OCI-M1 (cell line): ENCODE measurements at regions not wholly inside any gene's neighbourhood (a gene's known extent, or its start where the extent isn't known, plus 50 kb on each side); places are given as distances from the start of the nearest gene placed in this dataset.

Experiments
- DNase-seq: peaks from one replicate; lab custom pipeline; 2025; lab: John Stamatoyannopoulos, UW

DNA sequence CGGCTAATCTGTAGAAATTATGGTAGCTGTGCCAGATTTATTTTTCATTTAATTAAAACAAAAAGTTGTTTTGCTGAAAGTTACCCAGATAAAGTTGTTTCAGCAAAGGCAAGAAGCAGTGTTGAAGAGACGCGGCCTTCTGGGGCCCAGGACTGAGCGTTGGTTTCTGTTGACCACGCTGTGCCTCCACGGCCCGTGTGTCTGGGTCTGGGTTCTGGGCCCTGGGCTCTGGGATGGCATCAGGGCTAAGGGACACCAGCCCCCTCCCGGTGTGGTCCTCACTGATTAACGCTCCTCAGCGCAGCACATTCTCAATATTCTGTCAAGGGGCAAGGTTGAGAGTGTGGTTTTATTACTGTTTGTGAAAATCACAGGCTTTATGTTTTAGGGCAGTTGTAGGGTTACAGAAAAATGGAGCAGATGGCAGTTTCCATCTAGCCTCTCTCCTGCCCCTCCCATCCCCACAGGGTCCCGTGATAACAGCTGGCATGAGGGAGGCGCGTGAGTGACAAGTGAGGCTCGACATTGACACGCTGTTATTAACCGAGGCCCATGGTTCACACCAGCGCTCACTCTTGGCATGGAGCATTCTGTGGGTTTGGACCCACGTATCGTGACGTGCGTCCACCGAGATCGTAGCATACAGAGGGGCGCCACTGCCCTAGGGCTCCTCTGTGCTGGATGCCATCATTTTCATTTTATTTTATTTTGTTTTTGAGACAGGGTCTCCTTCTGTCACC, 1231.4 kb downstream of the BRD1 start:
- DNase-seq: no peak

DNA sequence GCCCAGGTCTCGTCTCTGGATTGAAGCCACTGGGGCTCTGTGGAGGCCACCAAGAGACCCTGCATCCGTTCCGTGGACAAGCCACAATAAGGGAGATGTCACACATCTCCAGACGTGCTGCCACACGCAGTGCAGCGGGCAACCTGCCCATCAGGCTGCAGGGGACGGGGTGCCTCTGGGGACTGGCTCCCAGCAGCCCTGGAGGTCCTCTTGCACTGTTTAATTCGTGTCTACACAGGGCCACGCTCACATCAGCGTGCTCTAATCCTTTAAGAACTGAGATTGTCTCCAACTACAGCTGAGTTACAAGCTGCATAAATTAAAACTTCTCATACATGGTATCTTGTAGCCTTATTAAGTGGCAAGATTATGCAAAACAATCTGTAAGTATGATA, 1232.2 kb downstream of the BRD1 start:
- no peak for DNase-seq

DNA sequence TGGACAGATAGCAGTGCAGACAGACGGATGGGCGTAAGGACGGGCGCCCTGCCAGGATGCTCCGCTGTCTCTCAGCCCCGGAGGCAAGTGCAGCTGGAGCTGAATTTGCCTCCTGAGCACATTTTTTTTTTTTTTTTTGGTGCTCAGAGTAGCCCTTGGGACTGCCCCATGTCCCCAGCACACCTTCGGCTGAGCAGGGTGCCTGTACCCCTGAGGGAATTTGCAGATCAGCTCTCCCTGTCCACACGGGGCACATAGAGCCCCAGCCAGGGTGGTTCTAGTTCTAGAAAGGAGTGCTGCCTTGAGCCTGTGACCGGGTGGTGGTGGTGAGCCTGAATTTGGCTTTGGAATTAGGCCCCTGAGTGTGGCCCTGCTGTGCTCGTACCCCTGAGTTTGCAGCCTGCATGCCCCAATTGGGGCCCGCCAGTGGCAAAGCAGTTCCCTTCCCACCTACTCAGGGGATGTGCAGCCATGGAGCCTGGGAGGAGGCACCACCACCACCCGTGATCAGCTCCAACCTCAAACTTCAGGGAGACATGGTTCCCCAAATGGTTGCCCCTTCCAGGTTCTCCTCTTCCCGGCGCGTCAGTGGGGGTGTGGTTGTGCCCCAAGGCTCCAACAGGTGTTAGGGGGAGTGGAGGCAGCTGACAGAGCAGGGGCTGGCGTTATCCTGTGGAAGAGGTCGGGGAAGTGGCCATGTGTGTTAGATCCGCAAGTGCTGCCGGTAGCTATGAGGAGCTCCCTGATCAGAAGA, 1232.7 kb downstream of the BRD1 start:
- DNase-seq: no peak

DNA sequence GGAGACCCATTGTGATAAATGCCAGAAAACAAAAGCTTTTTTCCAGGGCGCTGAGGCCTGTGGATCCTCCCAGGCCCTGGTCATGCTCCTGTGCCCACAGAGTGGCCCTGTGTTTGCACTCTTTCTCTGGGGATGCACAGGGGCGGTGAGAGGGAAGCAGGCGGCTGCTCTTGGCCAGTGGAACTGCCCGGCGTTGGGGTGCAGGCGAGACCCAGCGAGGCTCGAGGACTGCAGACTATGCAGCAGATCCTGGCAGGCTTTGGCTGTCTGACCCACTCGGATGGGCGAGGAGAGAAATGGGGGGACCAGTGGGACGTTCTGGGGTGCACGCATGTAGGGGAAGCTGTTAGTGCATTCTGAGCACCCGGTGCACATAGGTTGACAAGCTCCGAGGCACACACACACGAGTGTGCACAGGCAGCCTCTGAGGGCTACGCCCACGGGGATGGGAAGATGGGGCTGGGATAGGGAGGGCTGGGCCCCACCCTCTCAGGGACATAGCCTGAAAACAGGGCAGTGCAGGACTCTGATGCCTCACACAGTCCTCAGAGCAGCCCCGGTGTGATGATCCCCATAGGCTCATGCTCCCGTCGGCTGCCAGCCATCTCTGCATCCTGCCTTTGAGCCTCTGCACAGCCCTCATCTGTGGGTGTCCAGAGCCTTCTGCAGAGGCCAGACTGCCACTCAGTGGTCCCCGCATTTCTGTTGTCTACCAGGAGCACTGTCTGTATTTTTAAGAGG, 1233.5 kb downstream of the BRD1 start:
- DNase-seq: no peak

DNA sequence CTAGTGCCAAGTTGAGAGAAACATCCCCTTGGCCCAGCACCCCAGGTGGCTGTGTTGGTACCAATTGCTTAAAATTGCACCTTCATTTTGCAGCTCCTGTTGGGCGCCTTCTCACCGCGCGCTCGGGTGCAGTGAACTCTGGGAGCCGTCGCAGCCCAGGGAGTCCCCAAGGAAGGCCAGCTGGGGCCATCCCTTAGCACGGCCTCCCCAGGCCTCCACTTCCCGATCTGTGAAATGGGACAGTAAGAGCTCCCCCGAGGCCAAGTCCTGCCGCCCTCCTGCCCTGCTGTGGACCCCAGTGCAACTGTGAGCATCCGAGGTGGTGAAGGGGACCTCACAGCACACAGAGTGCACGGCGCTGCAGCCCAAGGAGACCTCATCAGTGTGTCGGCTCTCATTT, 1234.1 kb downstream of the BRD1 start:
- DNase-seq: no peak

DNA sequence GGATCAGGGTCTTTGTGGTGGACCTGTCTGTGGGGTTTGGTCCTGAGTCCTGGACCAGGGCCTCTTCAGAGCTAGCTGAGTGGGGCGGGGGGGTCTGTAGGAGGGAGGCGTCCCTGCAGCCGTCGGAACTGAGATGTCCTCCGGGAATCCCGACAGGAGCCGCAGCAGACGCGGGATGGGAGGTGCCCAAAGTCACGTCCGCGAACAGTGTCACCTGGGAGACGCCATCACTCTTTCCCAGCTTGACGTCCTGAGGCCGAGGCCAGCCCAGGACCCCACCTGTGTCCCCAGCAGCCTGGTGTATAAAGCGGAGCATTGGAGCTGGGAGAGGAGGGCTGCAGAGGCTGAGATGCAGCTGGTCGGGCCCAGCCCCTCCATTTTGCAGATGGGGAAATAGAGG, 1234.7 kb downstream of the BRD1 start:
- DNase-seq: no peak

DNA sequence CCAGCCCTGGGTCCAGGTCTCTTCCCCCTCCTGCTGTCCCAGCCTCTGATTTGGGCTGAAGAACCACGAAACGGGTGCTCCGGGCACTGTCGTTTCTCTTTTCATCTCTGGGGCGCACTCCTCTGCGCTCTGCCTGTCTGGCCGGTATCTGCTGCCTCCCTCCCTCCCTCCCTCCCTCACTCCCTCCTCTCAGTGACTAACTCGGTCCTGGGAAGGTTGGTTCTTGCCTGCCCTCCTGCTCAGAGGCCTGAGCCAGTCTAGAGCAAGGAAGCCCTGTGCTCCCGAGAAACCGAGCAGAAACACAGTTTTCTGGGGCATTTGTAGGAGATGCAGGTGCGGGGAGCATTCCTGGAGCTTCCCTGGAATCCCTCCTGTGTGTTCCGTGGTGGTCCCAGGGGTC, 1235.2 kb downstream of the BRD1 start:
- DNase-seq: no peak

DNA sequence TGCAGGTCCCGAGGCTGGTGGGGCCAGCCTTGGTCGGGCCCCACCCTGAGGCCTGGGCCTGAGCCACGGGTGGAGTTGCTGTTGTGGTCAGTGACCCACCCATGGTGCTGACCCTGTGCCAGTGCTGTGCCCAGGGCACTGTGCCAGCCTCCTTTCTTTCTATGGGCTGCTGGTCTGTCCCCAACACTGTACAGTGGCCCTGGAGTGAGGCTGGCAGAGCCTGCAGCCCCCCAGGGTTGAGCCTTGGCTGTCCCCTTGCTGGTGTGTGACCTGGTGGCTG, 1235.7 kb downstream of the BRD1 start:
- no peak for DNase-seq

DNA sequence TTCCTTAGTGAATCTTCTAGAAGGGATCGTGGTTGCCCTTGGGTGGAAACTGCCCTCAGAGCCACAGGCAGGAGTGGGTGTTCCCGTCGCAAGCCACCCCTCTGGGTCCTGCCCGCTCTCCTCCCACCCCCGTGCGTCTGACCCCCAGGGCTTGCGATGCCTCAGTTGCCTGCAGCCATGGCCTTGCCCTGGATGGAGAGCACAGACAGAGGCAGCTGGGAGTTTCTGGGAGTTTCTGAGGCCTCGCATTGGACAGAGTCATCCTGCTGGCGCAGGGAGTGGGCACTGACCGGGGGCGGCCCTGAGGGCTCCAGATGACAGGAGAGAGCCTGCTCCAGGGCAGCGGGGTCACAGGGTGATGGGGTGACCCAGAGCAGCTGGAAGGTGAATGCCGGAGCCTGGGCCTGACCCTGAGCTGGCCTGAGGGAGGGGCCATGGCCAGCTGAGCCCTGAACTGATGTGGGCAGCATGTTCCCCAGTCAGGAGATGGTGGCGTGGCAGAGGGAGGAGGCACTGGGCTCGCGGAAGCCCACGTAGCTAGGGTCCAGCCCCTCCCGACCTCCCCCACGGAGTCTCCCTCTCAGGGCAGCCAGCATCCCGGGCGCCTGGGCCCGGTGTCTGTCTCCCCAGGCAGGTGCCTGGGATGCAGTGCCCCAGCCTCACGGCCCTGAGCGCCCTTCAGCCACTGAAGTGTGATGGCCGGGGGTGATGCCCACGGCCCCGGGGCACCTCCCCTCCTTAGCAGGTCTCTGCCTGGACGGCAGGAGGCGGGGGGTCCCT, 1236.2 kb downstream of the BRD1 start:
- DNase-seq: no peak

DNA sequence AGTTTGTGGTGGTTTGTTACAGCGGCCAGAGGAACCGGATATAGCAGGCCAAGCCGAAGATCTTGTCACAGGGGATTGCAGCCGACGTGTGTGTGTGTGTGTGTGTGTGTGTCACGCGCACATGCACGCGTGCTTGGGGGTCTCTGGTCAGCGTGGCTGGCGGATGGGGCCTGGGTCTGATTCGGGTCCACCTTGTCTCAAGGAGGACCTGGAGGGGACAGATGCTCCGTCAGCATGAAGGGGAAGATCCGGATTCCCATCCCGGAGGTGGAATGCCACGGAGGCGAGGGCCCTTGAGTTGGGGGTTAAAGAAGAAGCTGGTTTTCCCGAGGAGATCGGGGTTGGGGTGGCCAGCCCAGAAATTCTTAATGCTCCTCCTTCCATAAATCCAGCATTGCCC, 1237.8 kb downstream of the BRD1 start:
- no peak for DNase-seq

DNA sequence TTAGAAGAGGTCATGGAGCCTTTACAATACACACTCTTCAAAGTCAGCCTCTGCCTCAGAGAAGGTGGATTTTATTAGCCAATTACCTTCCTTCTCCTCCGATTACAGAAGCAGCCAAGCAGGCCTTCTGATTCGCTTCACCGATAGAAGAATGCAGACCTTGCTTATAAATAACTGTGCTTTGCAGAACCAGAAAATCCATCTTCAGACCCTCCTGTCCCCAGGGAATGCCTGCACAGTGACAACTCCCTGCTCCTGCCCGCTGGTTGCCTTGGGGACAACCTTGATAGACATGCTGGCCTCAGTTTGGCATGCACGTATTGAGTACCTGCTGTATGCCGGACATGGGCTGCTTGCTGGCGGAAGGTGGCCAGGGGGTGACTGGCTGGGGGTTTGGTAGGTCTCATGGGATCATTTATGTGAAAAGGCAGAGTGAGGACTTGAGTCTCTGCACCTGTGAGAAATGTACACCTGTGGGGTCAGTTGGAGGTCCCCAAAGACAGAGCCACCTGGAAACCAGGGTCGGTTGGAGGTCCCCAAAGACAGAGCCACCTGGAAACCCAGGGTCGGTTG, 1238.7 kb downstream of the BRD1 start:
- DNase-seq: no peak

DNA sequence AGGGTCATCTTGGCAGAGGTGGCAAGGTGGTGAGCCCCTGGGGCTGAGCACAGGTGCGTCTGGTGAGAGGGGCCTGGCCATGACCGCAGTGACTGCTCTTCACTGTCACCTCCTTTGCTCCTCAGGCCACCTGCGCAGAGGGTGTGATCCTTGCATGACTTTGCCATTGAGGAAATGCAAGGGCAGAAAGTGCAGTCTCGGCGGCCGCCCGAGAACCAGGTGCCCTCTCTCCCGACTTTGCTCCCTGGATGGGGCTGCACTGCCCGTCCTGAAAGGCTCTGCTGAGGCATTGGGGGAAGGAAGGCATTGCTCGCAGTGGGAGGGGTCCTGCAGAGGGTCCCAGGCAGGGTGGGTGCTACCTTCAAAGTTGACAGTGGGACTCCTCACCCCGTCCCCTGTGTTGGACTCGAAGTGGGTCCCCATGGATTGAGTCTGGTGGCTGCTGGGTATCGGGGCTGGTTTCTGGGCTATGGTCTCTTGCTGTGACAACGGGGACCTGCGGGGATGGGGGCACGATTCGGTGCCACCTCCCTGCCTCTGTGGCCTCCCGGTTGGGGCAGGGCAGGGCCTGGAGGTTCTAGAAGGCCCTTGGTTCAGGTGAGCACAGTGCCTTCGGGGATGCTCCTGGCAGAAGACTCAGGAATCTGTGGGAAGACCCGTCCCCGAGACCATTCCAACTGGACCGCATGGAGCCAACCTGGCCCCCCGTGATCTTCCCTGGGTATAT, 1239.4 kb downstream of the BRD1 start:
- DNase-seq: no peak

DNA sequence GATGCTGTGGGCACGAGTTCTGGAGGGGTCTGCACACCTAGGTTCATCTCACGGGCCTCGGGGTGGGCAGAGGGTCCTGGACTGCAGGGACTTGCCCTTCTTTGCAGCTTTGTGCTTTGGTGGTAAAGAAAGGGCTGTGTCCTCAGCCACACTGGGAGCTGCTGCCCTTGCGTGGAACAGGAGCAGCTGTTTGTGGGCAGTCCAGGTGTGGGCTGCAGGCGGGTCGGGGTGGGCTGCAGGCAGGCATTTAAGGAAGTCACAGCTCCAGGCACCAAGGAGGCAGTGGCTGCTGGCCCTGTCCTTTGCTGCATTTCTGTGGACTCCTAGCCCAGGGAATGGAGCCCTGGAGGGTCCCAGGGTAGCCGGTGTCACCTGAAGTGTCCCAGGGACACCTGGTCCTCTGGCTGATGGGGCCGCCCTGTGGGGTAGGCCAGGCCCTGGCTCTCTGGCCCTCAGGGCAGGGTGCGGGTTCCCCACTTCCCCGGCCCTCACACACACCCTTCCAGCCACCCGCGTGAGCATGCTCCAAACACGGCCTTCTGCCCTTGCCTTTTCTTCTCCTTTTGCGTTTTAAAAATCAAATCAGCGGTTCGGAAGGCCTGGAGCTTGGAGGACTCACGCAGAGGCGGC, 1240.3 kb downstream of the BRD1 start:
- no peak for DNase-seq

DNA sequence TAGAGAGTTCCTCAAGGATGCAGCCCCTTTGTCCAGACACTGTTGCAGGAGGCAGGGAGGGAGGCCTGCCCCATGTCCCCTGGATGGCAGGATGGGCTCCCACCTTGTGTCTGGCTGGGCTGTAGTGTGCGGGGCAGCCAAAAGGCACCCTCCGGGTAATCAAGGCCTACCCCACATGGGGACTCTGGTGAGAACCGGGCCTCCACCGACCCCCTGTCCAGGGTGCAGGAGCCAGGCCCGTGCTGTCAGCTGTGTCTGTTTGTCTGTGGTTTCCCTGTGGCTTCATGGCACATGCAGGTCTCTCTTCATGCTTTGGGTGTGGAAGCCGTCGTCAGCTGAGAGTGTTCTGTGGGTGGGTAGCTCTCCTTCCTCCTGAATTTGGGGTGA, 1240.9 kb downstream of the BRD1 start:
- no peak for DNase-seq

DNA sequence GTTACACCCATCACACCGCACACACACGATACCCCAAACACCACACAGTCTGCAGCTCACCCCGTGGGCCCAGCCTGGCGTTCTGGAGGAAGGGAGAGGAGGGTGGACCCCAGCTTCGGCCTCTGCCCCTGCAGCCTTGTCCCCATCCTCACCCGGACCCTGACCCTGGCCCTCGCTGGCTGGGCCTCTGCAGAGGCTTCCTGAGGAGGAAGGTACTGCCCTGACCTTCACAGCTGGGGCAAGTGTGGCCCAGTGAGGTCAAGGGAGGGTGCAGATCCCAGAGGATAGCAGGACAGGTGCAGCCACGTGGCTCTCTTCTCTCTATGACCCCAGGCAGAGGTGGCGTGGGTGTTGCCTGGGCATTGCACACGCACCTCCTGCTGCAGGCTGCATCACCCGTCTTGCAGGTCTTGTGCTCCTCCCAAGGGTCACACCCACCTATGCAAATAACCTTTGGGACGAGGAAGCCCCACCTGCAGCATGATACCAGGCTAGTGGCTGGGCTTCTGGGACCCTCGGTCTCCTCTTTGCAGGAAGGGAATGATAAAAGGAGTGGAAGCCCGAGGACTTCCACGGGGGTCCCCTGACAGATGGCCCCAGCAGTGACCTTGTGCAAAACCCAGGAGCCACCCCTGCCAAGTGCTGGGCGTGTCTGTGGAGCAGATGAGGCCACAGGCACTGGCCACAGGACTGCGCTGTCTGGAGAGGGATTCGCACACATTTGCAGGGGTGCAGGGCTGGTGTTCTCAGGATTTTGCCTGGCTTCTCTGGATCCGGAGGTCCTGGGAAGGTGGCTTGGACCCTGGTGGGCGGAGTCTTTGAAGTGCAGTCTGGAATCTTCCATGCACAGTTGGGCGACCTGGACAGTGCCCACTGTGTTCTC, 1241.5 kb downstream of the BRD1 start:
- DNase-seq: no peak

DNA sequence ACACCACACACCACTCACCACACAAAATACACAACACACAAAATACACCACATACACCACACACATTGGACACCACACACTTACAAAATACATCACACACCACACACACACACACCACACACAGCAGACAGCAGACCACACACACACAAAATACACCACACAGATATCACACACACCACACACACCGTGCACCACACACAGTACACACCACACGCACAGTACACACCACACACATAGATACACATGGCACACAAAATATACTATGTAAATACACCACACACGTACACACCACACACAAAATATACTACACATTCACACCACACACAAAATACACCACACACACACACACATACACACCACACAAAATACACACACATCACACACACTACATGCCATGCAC, 1243.5 kb downstream of the BRD1 start:
- DNase-seq: no peak

DNA sequence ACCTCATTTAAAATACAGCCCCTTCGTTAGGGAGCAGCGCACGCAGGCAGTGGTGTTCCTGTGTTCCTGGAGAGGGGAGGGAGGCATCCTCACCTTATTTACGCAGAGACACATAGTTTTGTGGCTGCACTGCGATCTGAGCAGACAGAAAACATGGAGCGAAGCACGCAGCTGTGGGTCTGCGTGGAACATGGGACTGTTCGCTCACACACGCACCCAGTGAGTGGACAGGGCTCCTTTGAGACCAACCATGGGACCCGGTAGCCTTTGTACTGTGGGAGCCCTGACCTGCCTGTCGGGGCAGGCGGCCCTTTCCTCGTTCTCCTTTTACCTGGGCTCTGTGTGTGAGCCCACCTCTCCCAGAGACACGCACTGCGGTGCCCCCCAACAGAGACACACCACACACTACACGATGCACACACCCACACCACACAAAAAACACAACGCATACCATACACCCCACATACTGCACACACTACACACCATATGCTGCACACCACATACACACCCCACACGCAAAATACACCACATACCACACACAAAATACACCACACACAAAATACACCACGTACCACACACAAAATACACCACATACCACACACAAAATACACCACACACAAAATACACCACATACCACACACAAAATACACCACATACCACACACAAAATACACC, 1245.7 kb downstream of the BRD1 start:
- DNase-seq: no peak

DNA sequence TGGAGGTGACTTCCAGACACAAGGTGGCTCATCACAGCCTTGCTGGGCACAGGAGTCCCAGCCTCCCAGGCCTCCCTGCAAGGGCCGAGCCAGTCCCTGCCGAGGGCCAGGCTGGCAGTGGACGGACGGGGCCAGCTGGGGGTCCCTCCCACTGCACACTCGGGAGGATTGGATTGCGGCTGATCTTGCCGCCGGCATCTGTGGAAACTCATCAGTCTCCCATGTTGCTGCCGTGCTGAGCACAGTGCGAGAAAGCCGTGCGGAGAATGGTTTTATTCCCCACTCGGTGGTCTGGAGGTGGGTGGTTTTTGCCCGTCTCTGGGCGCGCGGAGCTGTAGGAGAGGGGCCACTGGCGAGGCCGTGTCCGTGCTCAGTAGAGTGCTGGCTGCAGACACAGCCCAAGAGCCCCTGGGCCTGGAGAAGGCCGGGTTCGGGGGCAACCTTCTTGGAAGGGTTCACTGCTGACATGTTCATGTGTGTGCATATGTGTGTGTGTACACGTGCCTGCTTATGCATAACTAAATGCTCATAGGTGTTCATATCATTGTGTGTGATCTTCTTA, 1246.4 kb downstream of the BRD1 start:
- DNase-seq: no peak

DNA sequence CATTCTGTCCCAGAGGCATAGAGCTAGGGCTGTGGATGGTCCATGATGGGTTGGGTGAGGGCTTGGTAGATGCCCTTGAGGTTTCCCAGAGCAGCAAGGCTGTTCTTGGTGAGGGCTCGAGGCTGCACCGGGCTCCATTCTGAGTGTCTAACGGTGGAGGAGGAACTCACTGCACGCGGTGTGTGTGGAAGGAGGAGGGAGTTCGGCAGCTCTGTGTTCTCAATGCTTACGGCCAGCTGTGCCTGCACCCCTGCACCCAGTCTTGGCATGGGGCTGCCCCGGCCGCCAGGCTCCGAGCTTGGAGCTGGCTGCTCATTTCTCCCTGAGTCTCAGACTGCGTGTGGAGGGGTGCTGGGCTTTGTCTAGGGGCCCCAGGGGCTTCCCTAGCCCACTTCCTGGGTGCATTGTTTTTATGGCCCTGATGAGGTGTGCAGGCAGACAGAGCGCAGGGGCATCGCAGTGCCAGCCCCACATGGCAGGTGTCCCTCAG, 1247.1 kb downstream of the BRD1 start:
- no peak for DNase-seq
